ENCODE measurements at regions not wholly inside any gene's neighbourhood (a gene's known extent, or its start where the extent isn't known, plus 50 kb on each side); places are given as distances from the start of the nearest gene placed in this dataset.

GRCh38 chr12:77374673-77375072 lies 309.3 kb upstream of the E2F7 start:
- Histone ChIP-seq H4K20me1 (ENCODE audit: insufficient read depth, low read length) (no peaks in the 10 kb centered on the region), H3K4me2 (ENCODE audit: insufficient read depth, low read length) (no peak overlapping the region), H3K4me3 (ENCODE audit: low read depth in 1 of 2, low read length in 2 of 2) (no peak overlapping the region), H3K9ac (ENCODE audit: low read depth, low read length) (no peak overlapping the region), H3K4me1 (ENCODE audit: insufficient read depth, low read length) (no peaks in the 10 kb centered on the region), H3K27ac (ENCODE audit: low read length) (no peak overlapping the region), H3K9me3 (ENCODE audit: insufficient read depth, low read length, severe bottlenecking) (no peaks in the 10 kb centered on the region), H2AFZ (ENCODE audit: low read depth, low read length) (no peak overlapping the region), H3K27me3 (ENCODE audit: insufficient read depth, low read length, poor library complexity) (no peaks in the 10 kb centered on the region), H3K36me3 (ENCODE audit: insufficient read depth, low read length) (no peaks in the 10 kb centered on the region), H3K79me2 (ENCODE audit: insufficient read depth, low read length) (no peaks in the 10 kb centered on the region)
- TF ChIP-seq CTCF (IDR thresholded peaks at IDR 0.05; ENCODE audit: borderline replicate concordance, extremely low read depth, low read length, poor library complexity, severe bottlenecking) (no peak), EZH2 (IDR thresholded peaks at IDR 0.05; ENCODE audit: borderline replicate concordance, low read depth, low read length, severe bottlenecking) (no peak)
- DNase-seq = no peak
- ATAC-seq (ENCODE audit: insufficient read depth, low read depth) = no peak

DNA sequence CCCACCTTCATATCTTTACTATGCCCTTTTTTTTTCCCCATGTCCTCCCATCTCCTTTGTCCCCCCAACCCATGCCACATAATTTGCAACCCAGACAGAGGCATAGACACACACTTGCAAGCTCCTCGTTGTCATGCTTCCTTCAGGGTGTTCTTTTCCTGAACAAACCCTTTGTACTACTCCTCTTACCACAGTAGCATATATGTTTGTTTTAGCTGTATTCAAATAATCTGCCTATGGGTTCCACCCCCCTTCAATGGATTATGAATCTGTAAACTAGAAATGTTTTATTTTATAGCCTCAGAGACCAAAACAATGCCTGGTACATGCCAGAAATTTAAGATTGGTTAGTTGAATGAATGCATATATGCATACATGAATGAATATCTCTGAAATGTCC lies 307.1 kb upstream of the E2F7 start:
- no peaks in the 10 kb centered on the region for H3K36me3 ChIP-seq (ENCODE audit: insufficient read depth, low read length)
- no peak for TF ChIP-seq CTCF (IDR thresholded peaks at IDR 0.05; ENCODE audit: borderline replicate concordance, extremely low read depth, low read length, poor library complexity, severe bottlenecking)
- no peak for TF ChIP-seq EZH2 (IDR thresholded peaks at IDR 0.05; ENCODE audit: borderline replicate concordance, low read depth, low read length, severe bottlenecking)
- ATAC-seq (ENCODE audit: insufficient read depth, low read depth) (no peak), DNase-seq (no peak)
- H3K9me3 ChIP-seq (ENCODE audit: insufficient read depth, low read length, severe bottlenecking) = no peaks in the 10 kb centered on the region
- no peak overlapping the region for H3K4me3 ChIP-seq (ENCODE audit: low read depth in 1 of 2, low read length in 2 of 2)
- no peaks in the 10 kb centered on the region for H3K4me1 ChIP-seq (ENCODE audit: insufficient read depth, low read length)
- H3K27me3 ChIP-seq (ENCODE audit: insufficient read depth, low read length, poor library complexity) = no peaks in the 10 kb centered on the region
- H3K79me2 ChIP-seq (ENCODE audit: insufficient read depth, low read length) = no peaks in the 10 kb centered on the region
- H3K27ac ChIP-seq (ENCODE audit: low read length) = no peak overlapping the region
- no peak overlapping the region for H2AFZ ChIP-seq (ENCODE audit: low read depth, low read length)
- H3K4me2 ChIP-seq (ENCODE audit: insufficient read depth, low read length) = no peak overlapping the region
- H4K20me1 ChIP-seq (ENCODE audit: insufficient read depth, low read length) = no peaks in the 10 kb centered on the region
- no peak overlapping the region for H3K9ac ChIP-seq (ENCODE audit: low read depth, low read length)

- Histone ChIP-seq H4K20me1 (ENCODE audit: insufficient read depth, low read length) (no peaks in the 10 kb centered on the region), H3K4me1 (ENCODE audit: insufficient read depth, low read length) (no peaks in the 10 kb centered on the region), H3K36me3 (ENCODE audit: insufficient read depth, low read length) (no peaks in the 10 kb centered on the region), H3K79me2 (ENCODE audit: insufficient read depth, low read length) (no peaks in the 10 kb centered on the region), H3K4me2 (ENCODE audit: insufficient read depth, low read length) (no peak overlapping the region), H3K9me3 (ENCODE audit: insufficient read depth, low read length, severe bottlenecking) (no peaks in the 10 kb centered on the region), H3K4me3 (ENCODE audit: low read depth in 1 of 2, low read length in 2 of 2) (no peak overlapping the region), H3K27me3 (ENCODE audit: insufficient read depth, low read length, poor library complexity) (no peaks in the 10 kb centered on the region), H3K9ac (ENCODE audit: low read depth, low read length) (no peak overlapping the region), H3K27ac (ENCODE audit: low read length) (no peak overlapping the region), H2AFZ (ENCODE audit: low read depth, low read length) (no peak overlapping the region)
- no peak for TF ChIP-seq EZH2 (IDR thresholded peaks at IDR 0.05; ENCODE audit: borderline replicate concordance, low read depth, low read length, severe bottlenecking)
- TF ChIP-seq CTCF (IDR thresholded peaks at IDR 0.05; ENCODE audit: borderline replicate concordance, extremely low read depth, low read length, poor library complexity, severe bottlenecking) = no peak
- DNase-seq (no peak), ATAC-seq (ENCODE audit: insufficient read depth, low read depth) (no peak)
These were observed 306.7 kb upstream of the E2F7 start for GRCh38 chr12:77372026-77372425.

GRCh38 chr12:77368379-77368778 lies 303.0 kb upstream of the E2F7 start:
- no peak for ATAC-seq (ENCODE audit: insufficient read depth, low read depth)
- no peaks in the 10 kb centered on the region for H3K36me3 ChIP-seq (ENCODE audit: insufficient read depth, low read length)
- H3K4me2 ChIP-seq (ENCODE audit: insufficient read depth, low read length) = no peak overlapping the region
- H3K79me2 ChIP-seq (ENCODE audit: insufficient read depth, low read length) = no peaks in the 10 kb centered on the region
- no peak overlapping the region for H2AFZ ChIP-seq (ENCODE audit: low read depth, low read length)
- H3K9ac ChIP-seq (ENCODE audit: low read depth, low read length) = no peak overlapping the region
- no peak for DNase-seq
- H3K4me1 ChIP-seq (ENCODE audit: insufficient read depth, low read length) = no peaks in the 10 kb centered on the region
- H3K27ac ChIP-seq (ENCODE audit: low read length) = no peak overlapping the region
- no peaks in the 10 kb centered on the region for H3K27me3 ChIP-seq (ENCODE audit: insufficient read depth, low read length, poor library complexity)
- no peaks in the 10 kb centered on the region for H3K9me3 ChIP-seq (ENCODE audit: insufficient read depth, low read length, severe bottlenecking)
- no peaks in the 10 kb centered on the region for H4K20me1 ChIP-seq (ENCODE audit: insufficient read depth, low read length)
- TF ChIP-seq CTCF (IDR thresholded peaks at IDR 0.05; ENCODE audit: borderline replicate concordance, extremely low read depth, low read length, poor library complexity, severe bottlenecking) (no peak), EZH2 (IDR thresholded peaks at IDR 0.05; ENCODE audit: borderline replicate concordance, low read depth, low read length, severe bottlenecking) (no peak)
- H3K4me3 ChIP-seq (ENCODE audit: low read depth in 1 of 2, low read length in 2 of 2) = no peak overlapping the region
